SK-N-SH (cell line): ENCODE measurements at regions not wholly inside any gene's neighbourhood (a gene's known extent, or its start where the extent isn't known, plus 50 kb on each side); places are given as distances from the start of the nearest gene placed in this dataset.
A peak's percentile ranks its signal among the peaks of the same experiment; 100 is the strongest.

Experiments used
- CTCF ChIA-PET: fragments of 300-600, 350-600 bp; formaldehyde crosslinking; extraction: SDS; loops from one replicate; lab custom pipeline; 2021; lab: Yijun Ruan, JAX
- POLR2A ChIA-PET: fragments of 350-600 bp; sonication (Branson Sonifier 250); formaldehyde crosslinking; extraction: SDS; loops from one replicate; lab custom pipeline; 2020; ENCODE audit warnings: antibody characterized with exemption, inconsistent platforms; lab: Yijun Ruan, JAX
- DNase-seq: peaks from one replicate; pipeline ENCODE4 v3.0.0; 2012
- H2AFZ ChIP-seq: fragments of 200-600 bp; sonication (generic); 2 replicates; pipeline ENCODE4 v1.8.1; 2016; ENCODE audit warnings: antibody characterized with exemption, mild to moderate bottlenecking, low read depth
- H3F3A ChIP-seq: fragments of 200-600 bp; sonication (generic); replicated peaks from 2 replicates; pipeline ENCODE3; 2016; ENCODE audit warnings: antibody characterized with exemption, mild to moderate bottlenecking; ENCODE audit not compliant: insufficient read depth
- H3K27ac ChIP-seq, 2 experiments: fragments of 200-500 bp in 1 of 2; fragments of 200-600 bp in 1 of 2; sonication (Bioruptor generic) in 1 of 2; sonication (generic), shearing (Covaris generic) in 1 of 2; 2 replicates each; pipeline versions ENCODE4 v1.5.1 to v1.6.1; 2014 to 2016; ENCODE audit warnings: low read depth in 2 of 2, inconsistent platforms in 1 of 2, low read length in 1 of 2, mild to moderate bottlenecking in 1 of 2, mixed read lengths in 1 of 2
- H3K27me3 ChIP-seq: fragments of 200-600 bp; sonication (generic), shearing (Covaris generic); 2 replicates; pipeline ENCODE4 v1.6.1; 2016; ENCODE audit warnings: mixed run types; ENCODE audit not compliant: insufficient read depth
- H3K36me3 ChIP-seq, 2 experiments: fragments of 200-500 bp in 1 of 2; fragments of 200-600 bp in 1 of 2; sonication (Bioruptor generic) in 1 of 2; sonication (generic) in 1 of 2; replicated peaks in 1 of 2; 2 replicates each; pipeline versions ENCODE3 to v1.5.1; 2014 to 2016; ENCODE audit warnings: low read length in 1 of 2, mild to moderate bottlenecking in 1 of 2; ENCODE audit not compliant: insufficient read depth in 2 of 2, control insufficient read depth in 1 of 2
- H3K4me1 ChIP-seq, 2 experiments: fragments of 200-500 bp in 1 of 2; fragments of 200-600 bp in 1 of 2; sonication (Bioruptor generic) in 1 of 2; sonication (generic), shearing (Covaris generic) in 1 of 2; 2 replicates each; pipeline versions ENCODE4 v1.5.1 to v1.6.1; 2014 to 2016; ENCODE audit warnings: low read depth in 1 of 2, low read length in 1 of 2, mixed run types in 1 of 2; ENCODE audit not compliant: insufficient read depth in 2 of 2, control insufficient read depth in 1 of 2
- H3K4me2 ChIP-seq: fragments of 200-600 bp; sonication (generic), shearing (Covaris generic); 2 replicates; pipeline ENCODE4 v1.6.1; 2017; ENCODE audit warnings: mixed run types
- H3K4me3 ChIP-seq, 2 experiments: fragments of 200-500 bp in 1 of 2; fragments of 200-600 bp in 1 of 2; sonication (Bioruptor generic) in 1 of 2; sonication (generic), shearing (Covaris generic) in 1 of 2; 2 replicates each; pipeline versions ENCODE4 v1.5.1 to v1.8.1; 2014 to 2016; ENCODE audit warnings: low read depth in 2 of 2, inconsistent platforms in 1 of 2, low read length in 1 of 2, mild to moderate bottlenecking in 1 of 2, mixed read lengths in 1 of 2, moderate library complexity in 1 of 2
- H3K79me2 ChIP-seq: fragments of 200-600 bp; sonication (generic); 2 replicates; pipeline ENCODE4 v1.8.1; 2017; ENCODE audit warnings: mild to moderate bottlenecking; ENCODE audit not compliant: insufficient read depth
- H3K9ac ChIP-seq: fragments of 200-600 bp; sonication (generic); 2 replicates; pipeline ENCODE4 v1.6.1; 2017; ENCODE audit warnings: mixed run types
- H3K9me2 ChIP-seq: fragments of 200-600 bp; sonication (generic); 2 replicates; pipeline ENCODE4 v1.6.1; 2017; ENCODE audit warnings: mixed run types
- H3K9me3 ChIP-seq: fragments of 200-600 bp; sonication (generic); 2 replicates; pipeline ENCODE4 v1.6.1; 2017; ENCODE audit warnings: mixed run types, mild to moderate bottlenecking, moderate library complexity
- H4K20me1 ChIP-seq: fragments of 200-600 bp; sonication (generic); 2 replicates; pipeline ENCODE4 v1.6.1; 2017; ENCODE audit warnings: mild to moderate bottlenecking, mixed run types; ENCODE audit not compliant: insufficient read depth
- ELF1 ChIP-seq: IDR thresholded peaks from 2 replicates; pipeline ENCODE4 v1.4.0; 2012
- EZH2phosphoT487 ChIP-seq: fragments of 200-600 bp; sonication (generic); IDR thresholded peaks from 2 replicates; pipeline ENCODE4 v1.6.1; 2017; ENCODE audit warnings: low read depth, mixed run types, mild to moderate bottlenecking, antibody characterized with exemption, moderate library complexity, borderline replicate concordance
- FOSL2 ChIP-seq: IDR thresholded peaks from 2 replicates; pipeline ENCODE4 v1.4.0; 2012; ENCODE audit warnings: low read depth, mild to moderate bottlenecking, moderate library complexity, borderline replicate concordance
- FOXM1 ChIP-seq: IDR thresholded peaks from 2 replicates; pipeline ENCODE4 v1.4.0; 2012; ENCODE audit warnings: low read depth, mild to moderate bottlenecking
- GABPA ChIP-seq: IDR thresholded peaks from 2 replicates; pipeline ENCODE4 v1.4.0; 2012; ENCODE audit warnings: low read depth, mild to moderate bottlenecking
- JUND ChIP-seq: IDR thresholded peaks from 2 replicates; pipeline ENCODE4 v1.4.0; 2012
- MAX ChIP-seq: IDR thresholded peaks from 2 replicates; pipeline ENCODE4 v1.4.0; 2012; ENCODE audit warnings: low read depth
- MXI1 ChIP-seq: IDR thresholded peaks from 2 replicates; pipeline ENCODE4 v1.6.1; 2012; ENCODE audit warnings: mild to moderate bottlenecking, low read depth, low read length, improper control_type of control experiment
- NFIC ChIP-seq: IDR thresholded peaks from 2 replicates; pipeline ENCODE4 v1.4.0; 2012; ENCODE audit warnings: borderline replicate concordance
- PBX3 ChIP-seq: IDR thresholded peaks from 2 replicates; pipeline ENCODE4; 2012
- POLR2AphosphoS5 ChIP-seq: IDR thresholded peaks from 2 replicates; pipeline ENCODE4 v1.6.1; 2012; ENCODE audit warnings: low read depth, low read length
- RAD21 ChIP-seq: IDR thresholded peaks from 2 replicates; pipeline ENCODE4 v1.6.1; 2012; ENCODE audit warnings: mild to moderate bottlenecking, low read length
- RCOR1 ChIP-seq: fragments of 150-350 bp; IDR thresholded peaks from 2 replicates; pipeline ENCODE4 v1.6.1; 2017; ENCODE audit warnings: antibody characterized with exemption, low read length
- REST ChIP-seq: IDR thresholded peaks from 2 replicates; pipeline ENCODE4 v1.6.1; 2012; ENCODE audit warnings: mild to moderate bottlenecking, low read depth, low read length, moderate library complexity
- RFX5 ChIP-seq: IDR thresholded peaks from 2 replicates; pipeline ENCODE4 v1.6.1; 2012; ENCODE audit warnings: mild to moderate bottlenecking, improper control_type of control experiment, low read length
- RXRA ChIP-seq: IDR thresholded peaks from 2 replicates; pipeline ENCODE4 v1.4.0; 2012; ENCODE audit warnings: low read depth, mild to moderate bottlenecking, borderline replicate concordance
- SIN3A ChIP-seq: IDR thresholded peaks from 2 replicates; pipeline ENCODE4 v1.6.1; 2012; ENCODE audit warnings: low read depth, mild to moderate bottlenecking, low read length, moderate library complexity, borderline replicate concordance
- SMC3 ChIP-seq: IDR thresholded peaks from 2 replicates; pipeline ENCODE4 v1.6.1; 2012; ENCODE audit warnings: low read depth, low read length, improper control_type of control experiment
- TCF12 ChIP-seq: IDR thresholded peaks from 2 replicates; pipeline ENCODE4 v1.4.0; 2012
- USF1 ChIP-seq: IDR thresholded peaks from 2 replicates; pipeline ENCODE4 v1.4.0; 2012; ENCODE audit warnings: low read depth, borderline replicate concordance
- USF2 ChIP-seq: fragments of 150-350 bp; IDR thresholded peaks from 2 replicates; pipeline ENCODE4 v1.6.1; 2017; ENCODE audit warnings: antibody characterized with exemption, low read length, low read depth, borderline replicate concordance
- ZBTB33 ChIP-seq: IDR thresholded peaks from 2 replicates; pipeline ENCODE4 v1.4.0; 2012; ENCODE audit warnings: low read depth, borderline replicate concordance
- WGBS: methylation state at CpG from one replicate; pipeline ENCODE4 v1.1.6; 2017; ENCODE audit warnings: low lambda C conversion rate; 5-methylcytosine and 5-hydroxymethylcytosine counted together

GRCh38 chr20:57819691-57820380 is 110.0 kb upstream of the PMEPA1 start (continued):
- TF ChIP-seq FOSL2: no peak
- TF ChIP-seq GABPA: no peak
- no peak for TF ChIP-seq JUND
- TF ChIP-seq USF1: no peak
- TF ChIP-seq RXRA: no peak

- H3K4me1 ChIP-seq: peaks cover 0 to 22% of the 10 kb centered on the region in 2 experiments; a peak in 2 of 4 replicates
- H3K9me3 ChIP-seq: no peaks in the 10 kb centered on the region
- H2AFZ ChIP-seq: no peak overlapping the region
- H3K4me2 ChIP-seq: no peak overlapping the region
- no peaks in the 10 kb centered on the region for H3K36me3 ChIP-seq
- TF ChIP-seq USF2 (no peak), POLR2AphosphoS5 (no peak), RAD21 (no peak), SMC3 (no peak), REST (no peak), GABPA (no peak), RCOR1 (no peak), ZBTB33 (no peak), EZH2phosphoT487 (no peak), RFX5 (no peak), FOXM1 (no peak), MXI1 (no peak), PBX3 (no peak), NFIC (no peak), ELF1 (no peak), TCF12 (no peak), FOSL2 (no peak), SIN3A (no peak), USF1 (no peak), MAX (no peak)
- no peaks in the 10 kb centered on the region for H3K9me2 ChIP-seq
- no peak overlapping the region for H3K9ac ChIP-seq
- no peaks in the 10 kb centered on the region for H3K79me2 ChIP-seq
- 85% methylated on average over 9 of the region's 11 CpGs for WGBS
- peaks cover 9% of the 10 kb centered on the region; the same call in 1 of the 2 replicates for H3K27me3 ChIP-seq
- H3F3A ChIP-seq: no peaks in the 10 kb centered on the region
- POLR2A ChIA-PET: no interaction called here
- H3K4me3 ChIP-seq: no peak overlapping the region
- H3K27ac ChIP-seq: peak overlapping the region in 1 of 2 experiments; percentile 69; a peak in 2 of 4 replicates
- CTCF ChIA-PET: interaction anchor here (1.4 kb wide), 1 partner anchor 23 kb away, joined by 5 read pairs; no protein-coding TSS in a partner anchor
- DNase-seq: no peak
- no peaks in the 10 kb centered on the region for H4K20me1 ChIP-seq
Measured at GRCh38 chr20:57819291-57819690, 109.5 kb upstream of the PMEPA1 start.
